AG09319 (cell line): ENCODE measurements at regions not wholly inside any gene's neighbourhood (a gene's known extent, or its start where the extent isn't known, plus 50 kb on each side); places are given as distances from the start of the nearest gene placed in this dataset.
A peak's percentile ranks its signal among the peaks of the same experiment; 100 is the strongest.

Experiments
- DNase-seq: peaks from one replicate; pipeline ENCODE4 v3.0.0-alpha.2; 2010; ENCODE audit warnings: low read depth; ENCODE audit errors: extremely low read depth
- CTCF ChIP-seq: IDR thresholded peaks from 2 replicates; pipeline ENCODE4 v1.5.1; 2011; ENCODE audit warnings: low read depth, mild to moderate bottlenecking, inconsistent platforms, low read length, moderate library complexity

DNA sequence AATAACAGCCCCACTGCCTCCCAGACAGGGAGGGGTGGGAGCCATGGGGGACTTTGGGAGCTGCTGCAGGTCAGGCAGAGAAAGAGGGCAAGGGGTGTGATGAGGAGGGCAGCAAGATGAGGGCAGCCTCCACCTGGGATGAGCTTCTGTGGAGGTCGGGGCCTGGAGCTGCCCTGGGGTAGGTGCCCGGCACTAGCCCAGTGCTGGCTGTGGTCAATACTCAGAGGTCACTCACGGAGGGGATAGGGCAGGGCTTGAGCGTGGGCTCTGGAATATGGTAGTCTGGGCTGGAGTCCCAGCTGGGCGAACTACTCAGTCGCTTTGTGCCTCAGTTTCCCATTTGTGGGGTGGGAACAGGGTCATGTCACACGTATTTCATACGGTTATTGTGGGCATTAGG is 169.0 kb downstream of the IRF8 start:
- no peak for DNase-seq
- no peak for TF ChIP-seq CTCF

DNA sequence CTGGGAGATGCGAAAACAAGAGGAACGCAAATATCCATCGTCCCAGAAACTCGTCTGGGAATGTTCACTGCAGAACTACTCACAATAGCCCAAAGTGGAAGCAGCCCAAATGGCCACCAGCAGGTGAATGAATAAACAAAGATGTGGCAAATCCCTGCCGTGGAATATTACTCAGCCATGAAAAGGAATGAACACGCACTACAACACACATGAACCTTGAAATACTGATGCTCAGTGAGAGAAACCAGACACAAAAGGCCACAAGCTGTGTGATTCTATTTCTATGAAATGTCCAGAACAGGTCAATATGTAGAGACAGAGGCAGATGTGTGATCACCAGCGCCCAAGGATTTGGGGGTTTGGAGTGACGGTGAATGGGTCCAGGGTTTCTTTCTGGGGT is 169.8 kb downstream of the IRF8 start:
- no peak for DNase-seq
- no peak for TF ChIP-seq CTCF

DNA sequence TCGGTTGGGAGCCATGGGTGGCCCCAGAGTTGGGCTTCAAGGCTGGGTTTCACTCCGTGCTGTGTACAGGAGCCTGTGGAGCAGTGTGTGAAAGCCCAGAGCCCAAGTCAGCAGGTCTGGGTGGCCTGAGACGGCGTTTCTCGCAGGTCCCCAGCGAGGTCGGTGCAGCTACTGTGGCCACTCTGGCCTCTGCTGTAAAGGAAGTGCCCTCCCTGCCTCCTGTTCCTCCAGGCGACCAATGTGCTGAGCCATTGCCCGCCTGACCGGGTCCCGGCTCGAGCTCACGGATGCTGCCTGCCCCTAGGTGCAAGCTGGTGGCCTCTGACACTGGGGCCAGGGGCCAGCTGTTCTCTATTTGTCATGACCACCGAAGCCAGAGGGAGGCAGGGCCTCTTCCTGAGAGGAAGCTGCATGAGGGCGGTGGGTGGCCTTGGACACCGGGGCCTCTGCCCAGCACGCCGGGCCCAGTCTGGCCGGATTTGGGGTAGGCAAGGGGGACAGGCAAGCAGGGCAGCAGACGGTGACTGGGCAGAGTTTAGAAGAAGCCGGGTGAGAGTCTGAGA is 170.9 kb downstream of the IRF8 start:
- DNase-seq: no peak
- TF ChIP-seq CTCF: no peak

GRCh38 chr16:86070484-86070883 is 171.5 kb downstream of the IRF8 start:
- DNase-seq: no peak
- no peak for TF ChIP-seq CTCF

DNA sequence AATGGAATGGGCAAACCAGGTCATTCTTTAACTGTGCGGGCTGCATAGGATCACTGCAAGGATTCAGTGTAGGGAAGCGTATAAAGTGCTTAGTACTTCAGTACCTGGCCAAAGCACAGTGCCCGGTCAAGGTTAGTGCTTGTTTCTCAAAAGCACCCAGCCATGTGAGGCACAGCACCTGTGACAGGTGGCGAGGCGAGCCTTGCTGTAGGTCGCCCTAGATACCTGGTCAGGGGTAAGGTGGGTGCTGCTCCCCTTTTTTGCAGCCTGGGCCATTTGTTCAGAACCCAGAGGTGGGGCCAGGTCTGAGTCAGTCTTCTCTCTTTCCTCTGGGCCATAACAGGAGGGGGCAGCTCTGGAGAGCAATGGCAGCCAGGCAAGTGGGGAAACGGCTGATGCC is 172.0 kb downstream of the IRF8 start:
- TF ChIP-seq CTCF: no peak
- DNase-seq: no peak

DNA sequence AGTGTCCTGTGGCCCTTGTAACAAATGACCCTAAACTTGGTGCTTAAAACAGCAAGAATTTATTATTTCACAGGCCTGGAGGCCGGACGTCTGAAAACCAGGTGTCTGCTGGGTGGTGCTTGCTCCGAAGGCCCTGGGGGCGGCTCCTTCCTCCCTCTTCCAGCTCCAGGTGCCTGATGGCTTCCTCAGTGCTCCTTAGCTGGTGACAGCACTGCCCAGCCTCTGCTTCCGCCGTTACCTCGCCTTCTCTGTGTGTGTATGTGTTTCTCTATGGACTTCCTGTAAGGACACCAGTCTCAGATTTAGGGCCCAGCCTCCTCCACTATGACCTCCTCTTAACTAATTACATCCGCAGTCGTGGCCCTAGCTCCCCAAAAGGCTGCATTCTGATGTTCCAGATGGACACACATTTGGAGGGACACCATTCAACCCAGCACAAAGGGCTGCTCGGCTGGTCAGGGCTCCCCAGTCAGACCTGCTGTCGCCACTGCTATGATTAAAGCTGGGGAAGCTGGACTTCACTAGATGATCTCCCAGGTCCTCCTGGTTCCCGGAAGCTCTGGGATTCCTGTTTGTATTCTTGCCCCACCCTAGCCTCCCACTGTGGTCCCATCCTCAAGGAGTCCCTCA is 172.8 kb downstream of the IRF8 start:
- DNase-seq: no peak
- TF ChIP-seq CTCF: no peak

GRCh38 chr16:86072328-86073102 is 173.6 kb downstream of the IRF8 start:
- TF ChIP-seq CTCF: peak; percentile 87
- DNase-seq: peak; percentile 49
